RWPE1 (cell line): ENCODE measurements at regions not wholly inside any gene's neighbourhood (a gene's known extent, or its start where the extent isn't known, plus 50 kb on each side); places are given as distances from the start of the nearest gene placed in this dataset.
A peak's percentile ranks its signal among the peaks of the same experiment; 100 is the strongest.
"Not testable (repeated sequence)": the region's sequence is repeated elsewhere in the genome, so short reads cannot be mapped to it uniquely, and the experiment has no call there.

Experiments
- CTCF ChIA-PET: fragments of 350-600 bp; sonication (Branson Sonifier 250); formaldehyde crosslinking; extraction: SDS; loops from one replicate; lab custom pipeline; 2021; lab: Yijun Ruan, JAX
- POLR2A ChIA-PET: fragments of 400-600 bp; formaldehyde crosslinking; extraction: SDS; loops from one replicate; lab custom pipeline; 2020; ENCODE audit warnings: antibody characterized with exemption; ENCODE audit not compliant: low non-redundant PET; lab: Yijun Ruan, JAX
- DNase-seq: peaks from one replicate; pipeline ENCODE4 v3.0.0; 2012; ENCODE audit warnings: low spot score
- H3K27ac ChIP-seq: fragments of 450-650 bp; 2 replicates; pipeline ENCODE4 v1.5.1; 2017
- CTCF ChIP-seq: fragments of 450-650 bp; conservative IDR thresholded peaks from 2 replicates; pipeline ENCODE4 v1.5.1; 2017; ENCODE audit warnings: low read depth, mild to moderate bottlenecking

- CTCF ChIA-PET: no interaction called here
These were observed 153.1 kb downstream of the HSD17B3 start for GRCh38 chr9:96148634-96149532.

GRCh38 chr9:96147029-96147428 is 154.9 kb downstream of the HSD17B3 start:
- CTCF ChIA-PET, POLR2A ChIA-PET, DNase-seq, H3K27ac ChIP-seq: not testable (repeated sequence)

More at GRCh38 chr9:96148634-96149532, 153.1 kb downstream of the HSD17B3 start:
- no peak for TF ChIP-seq CTCF
- POLR2A ChIA-PET: no interaction called here
- H3K27ac ChIP-seq: peak overlapping the region; percentile 75
- peak; percentile 37 for DNase-seq

- CTCF ChIA-PET: no interaction called here
These were observed 160.3 kb downstream of the HSD17B3 start for GRCh38 chr9:96141666-96142065.

GRCh38 chr9:96141128-96141474 is 160.9 kb downstream of the HSD17B3 start:
- DNase-seq: no peak
- POLR2A ChIA-PET: no interaction called here
- H3K27ac ChIP-seq: peak overlapping the region; percentile 91; the same call in 1 of the 2 replicates
- CTCF ChIA-PET: interaction anchor here (0.7 kb wide), 1 partner anchor 157 kb away, joined by 3 read pairs; no protein-coding TSS in a partner anchor
- no peak for TF ChIP-seq CTCF

More at GRCh38 chr9:96141666-96142065, 160.3 kb downstream of the HSD17B3 start:
- POLR2A ChIA-PET: no interaction called here
- no peak overlapping the region for H3K27ac ChIP-seq
- no peak for DNase-seq
- TF ChIP-seq CTCF: no peak

- TF ChIP-seq CTCF: no peak
- POLR2A ChIA-PET: interaction anchor here (0.9 kb wide), 1 partner anchor 265 kb away, joined by 3 read pairs; the partner anchor contains the start of gene ERCC6L2
- peak overlapping the region; percentile 91 for H3K27ac ChIP-seq
- CTCF ChIA-PET: interaction anchor here (0.6 to 0.7 kb wide), 2 partner anchors 157 to 1873 kb away, joined by 3 read pairs; no protein-coding TSS in a partner anchor
- no peak for DNase-seq
These were observed 161.5 kb downstream of the HSD17B3 start for GRCh38 chr9:96140296-96141127.

GRCh38 chr9:96139592-96140295 is 162.2 kb downstream of the HSD17B3 start:
- ChIA-PET POLR2A (interaction anchor here (0.9 kb wide), 1 partner anchor 264 kb away, joined by 3 read pairs; the partner anchor contains the start of gene ERCC6L2), CTCF (interaction anchor here (0.6 kb wide), 1 partner anchor 1872 kb away, joined by 3 read pairs; no protein-coding TSS in a partner anchor)
- H3K27ac ChIP-seq: peak overlapping the region; percentile 91
- DNase-seq: peak; percentile 68
- no peak for TF ChIP-seq CTCF
